ENCODE measurements at regions not wholly inside any gene's neighbourhood (a gene's known extent, or its start where the extent isn't known, plus 50 kb on each side); places are given as distances from the start of the nearest gene placed in this dataset.

DNA sequence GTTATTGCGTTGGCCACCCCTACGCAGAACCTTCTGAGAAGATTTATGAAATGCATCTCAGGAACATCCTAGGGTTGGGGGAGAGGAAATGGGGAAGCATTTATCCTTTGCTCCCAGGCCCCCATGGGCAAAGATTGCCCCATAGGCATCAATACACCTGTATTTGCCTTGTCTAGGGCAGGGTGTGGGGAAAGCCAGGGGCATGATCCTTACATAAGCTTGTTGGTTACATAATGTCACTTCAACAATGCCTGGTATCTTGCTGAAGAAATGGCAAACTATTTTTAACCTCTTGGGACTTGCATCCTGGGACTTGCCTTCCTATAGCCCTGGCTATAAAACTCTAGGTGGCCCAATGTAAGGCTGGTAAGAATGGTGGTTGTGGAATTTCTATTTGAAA lies 53.9 kb upstream of the SPRED2 start:
- TF ChIP-seq, protein P1, sequence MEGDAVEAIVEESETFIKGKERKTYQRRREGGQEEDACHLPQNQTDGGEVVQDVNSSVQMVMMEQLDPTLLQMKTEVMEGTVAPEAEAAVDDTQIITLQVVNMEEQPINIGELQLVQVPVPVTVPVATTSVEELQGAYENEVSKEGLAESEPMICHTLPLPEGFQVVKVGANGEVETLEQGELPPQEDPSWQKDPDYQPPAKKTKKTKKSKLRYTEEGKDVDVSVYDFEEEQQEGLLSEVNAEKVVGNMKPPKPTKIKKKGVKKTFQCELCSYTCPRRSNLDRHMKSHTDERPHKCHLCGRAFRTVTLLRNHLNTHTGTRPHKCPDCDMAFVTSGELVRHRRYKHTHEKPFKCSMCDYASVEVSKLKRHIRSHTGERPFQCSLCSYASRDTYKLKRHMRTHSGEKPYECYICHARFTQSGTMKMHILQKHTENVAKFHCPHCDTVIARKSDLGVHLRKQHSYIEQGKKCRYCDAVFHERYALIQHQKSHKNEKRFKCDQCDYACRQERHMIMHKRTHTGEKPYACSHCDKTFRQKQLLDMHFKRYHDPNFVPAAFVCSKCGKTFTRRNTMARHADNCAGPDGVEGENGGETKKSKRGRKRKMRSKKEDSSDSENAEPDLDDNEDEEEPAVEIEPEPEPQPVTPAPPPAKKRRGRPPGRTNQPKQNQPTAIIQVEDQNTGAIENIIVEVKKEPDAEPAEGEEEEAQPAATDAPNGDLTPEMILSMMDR (IDR thresholded peaks at IDR 0.05) = no peak
- TF ChIP-seq, protein P2, sequence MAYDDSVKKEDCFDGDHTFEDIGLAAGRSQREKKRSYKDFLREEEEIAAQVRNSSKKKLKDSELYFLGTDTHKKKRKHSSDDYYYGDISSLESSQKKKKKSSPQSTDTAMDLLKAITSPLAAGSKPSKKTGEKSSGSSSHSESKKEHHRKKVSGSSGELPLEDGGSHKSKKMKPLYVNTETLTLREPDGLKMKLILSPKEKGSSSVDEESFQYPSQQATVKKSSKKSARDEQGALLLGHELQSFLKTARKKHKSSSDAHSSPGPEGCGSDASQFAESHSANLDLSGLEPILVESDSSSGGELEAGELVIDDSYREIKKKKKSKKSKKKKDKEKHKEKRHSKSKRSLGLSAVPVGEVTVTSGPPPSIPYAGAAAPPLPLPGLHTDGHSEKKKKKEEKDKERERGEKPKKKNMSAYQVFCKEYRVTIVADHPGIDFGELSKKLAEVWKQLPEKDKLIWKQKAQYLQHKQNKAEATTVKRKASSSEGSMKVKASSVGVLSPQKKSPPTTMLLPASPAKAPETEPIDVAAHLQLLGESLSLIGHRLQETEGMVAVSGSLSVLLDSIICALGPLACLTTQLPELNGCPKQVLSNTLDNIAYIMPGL (CRISPR knock-in tag; IDR thresholded peaks at IDR 0.05) = no peak
- TF ChIP-seq IRF2 (CRISPR knock-in tag; IDR thresholded peaks at IDR 0.05; ENCODE audit: borderline replicate concordance, low read depth) (no peak), JUN (CRISPR knock-in tag; IDR thresholded peaks at IDR 0.05) (no peak), ZBTB21 (CRISPR knock-in tag; IDR thresholded peaks at IDR 0.05; ENCODE audit: borderline replicate concordance) (no peak), KAT7 (CRISPR knock-in tag; IDR thresholded peaks at IDR 0.05; ENCODE audit: borderline replicate concordance) (no peak), ZNF121 (CRISPR knock-in tag; IDR thresholded peaks at IDR 0.05) (no peak), NFATC4 (CRISPR knock-in tag; IDR thresholded peaks at IDR 0.05) (no peak), NFYB (CRISPR knock-in tag; conservative IDR thresholded peaks at IDR 0.05; ENCODE audit: low read depth) (no peak)
- TF ChIP-seq, protein P3, sequence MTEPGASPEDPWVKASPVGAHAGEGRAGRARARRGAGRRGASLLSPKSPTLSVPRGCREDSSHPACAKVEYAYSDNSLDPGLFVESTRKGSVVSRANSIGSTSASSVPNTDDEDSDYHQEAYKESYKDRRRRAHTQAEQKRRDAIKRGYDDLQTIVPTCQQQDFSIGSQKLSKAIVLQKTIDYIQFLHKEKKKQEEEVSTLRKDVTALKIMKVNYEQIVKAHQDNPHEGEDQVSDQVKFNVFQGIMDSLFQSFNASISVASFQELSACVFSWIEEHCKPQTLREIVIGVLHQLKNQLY (CRISPR knock-in tag; IDR thresholded peaks at IDR 0.05) = no peak
- TF ChIP-seq, protein P4, sequence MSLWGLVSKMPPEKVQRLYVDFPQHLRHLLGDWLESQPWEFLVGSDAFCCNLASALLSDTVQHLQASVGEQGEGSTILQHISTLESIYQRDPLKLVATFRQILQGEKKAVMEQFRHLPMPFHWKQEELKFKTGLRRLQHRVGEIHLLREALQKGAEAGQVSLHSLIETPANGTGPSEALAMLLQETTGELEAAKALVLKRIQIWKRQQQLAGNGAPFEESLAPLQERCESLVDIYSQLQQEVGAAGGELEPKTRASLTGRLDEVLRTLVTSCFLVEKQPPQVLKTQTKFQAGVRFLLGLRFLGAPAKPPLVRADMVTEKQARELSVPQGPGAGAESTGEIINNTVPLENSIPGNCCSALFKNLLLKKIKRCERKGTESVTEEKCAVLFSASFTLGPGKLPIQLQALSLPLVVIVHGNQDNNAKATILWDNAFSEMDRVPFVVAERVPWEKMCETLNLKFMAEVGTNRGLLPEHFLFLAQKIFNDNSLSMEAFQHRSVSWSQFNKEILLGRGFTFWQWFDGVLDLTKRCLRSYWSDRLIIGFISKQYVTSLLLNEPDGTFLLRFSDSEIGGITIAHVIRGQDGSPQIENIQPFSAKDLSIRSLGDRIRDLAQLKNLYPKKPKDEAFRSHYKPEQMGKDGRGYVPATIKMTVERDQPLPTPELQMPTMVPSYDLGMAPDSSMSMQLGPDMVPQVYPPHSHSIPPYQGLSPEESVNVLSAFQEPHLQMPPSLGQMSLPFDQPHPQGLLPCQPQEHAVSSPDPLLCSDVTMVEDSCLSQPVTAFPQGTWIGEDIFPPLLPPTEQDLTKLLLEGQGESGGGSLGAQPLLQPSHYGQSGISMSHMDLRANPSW (CRISPR knock-in tag; conservative IDR thresholded peaks at IDR 0.05; ENCODE audit: low read depth) = no peak
- TF ChIP-seq, protein P5, sequence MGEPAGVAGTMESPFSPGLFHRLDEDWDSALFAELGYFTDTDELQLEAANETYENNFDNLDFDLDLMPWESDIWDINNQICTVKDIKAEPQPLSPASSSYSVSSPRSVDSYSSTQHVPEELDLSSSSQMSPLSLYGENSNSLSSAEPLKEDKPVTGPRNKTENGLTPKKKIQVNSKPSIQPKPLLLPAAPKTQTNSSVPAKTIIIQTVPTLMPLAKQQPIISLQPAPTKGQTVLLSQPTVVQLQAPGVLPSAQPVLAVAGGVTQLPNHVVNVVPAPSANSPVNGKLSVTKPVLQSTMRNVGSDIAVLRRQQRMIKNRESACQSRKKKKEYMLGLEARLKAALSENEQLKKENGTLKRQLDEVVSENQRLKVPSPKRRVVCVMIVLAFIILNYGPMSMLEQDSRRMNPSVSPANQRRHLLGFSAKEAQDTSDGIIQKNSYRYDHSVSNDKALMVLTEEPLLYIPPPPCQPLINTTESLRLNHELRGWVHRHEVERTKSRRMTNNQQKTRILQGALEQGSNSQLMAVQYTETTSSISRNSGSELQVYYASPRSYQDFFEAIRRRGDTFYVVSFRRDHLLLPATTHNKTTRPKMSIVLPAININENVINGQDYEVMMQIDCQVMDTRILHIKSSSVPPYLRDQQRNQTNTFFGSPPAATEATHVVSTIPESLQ (CRISPR knock-in tag; IDR thresholded peaks at IDR 0.05) = no peak
- TF ChIP-seq, protein P6, sequence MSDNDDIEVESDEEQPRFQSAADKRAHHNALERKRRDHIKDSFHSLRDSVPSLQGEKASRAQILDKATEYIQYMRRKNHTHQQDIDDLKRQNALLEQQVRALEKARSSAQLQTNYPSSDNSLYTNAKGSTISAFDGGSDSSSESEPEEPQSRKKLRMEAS (CRISPR knock-in tag; IDR thresholded peaks at IDR 0.05) = no peak
- TF ChIP-seq, protein P7, sequence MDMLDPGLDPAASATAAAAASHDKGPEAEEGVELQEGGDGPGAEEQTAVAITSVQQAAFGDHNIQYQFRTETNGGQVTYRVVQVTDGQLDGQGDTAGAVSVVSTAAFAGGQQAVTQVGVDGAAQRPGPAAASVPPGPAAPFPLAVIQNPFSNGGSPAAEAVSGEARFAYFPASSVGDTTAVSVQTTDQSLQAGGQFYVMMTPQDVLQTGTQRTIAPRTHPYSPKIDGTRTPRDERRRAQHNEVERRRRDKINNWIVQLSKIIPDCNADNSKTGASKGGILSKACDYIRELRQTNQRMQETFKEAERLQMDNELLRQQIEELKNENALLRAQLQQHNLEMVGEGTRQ (CRISPR knock-in tag; IDR thresholded peaks at IDR 0.05) = no peak

All from WTC11 (cell line).